HepG2 (cell line): ENCODE measurements at regions not wholly inside any gene's neighbourhood (a gene's known extent, or its start where the extent isn't known, plus 50 kb on each side); places are given as distances from the start of the nearest gene placed in this dataset.

Source experiments
- ARID3A ChIP-seq: IDR thresholded peaks from 2 replicates; pipeline ENCODE4 v1.6.1; 2012; ENCODE audit warnings: low read depth, low read length, improper control_type of control experiment
- EHMT2 ChIP-seq: fragments of 200-600 bp; sonication (generic); IDR thresholded peaks from 2 replicates; pipeline ENCODE4 v1.7.0; 2017; ENCODE audit warnings: antibody characterized with exemption, low read depth, low read length, borderline replicate concordance
- KAT8 ChIP-seq: IDR thresholded peaks from 2 replicates; pipeline ENCODE4 v1.6.1; 2016; ENCODE audit warnings: missing genetic modification reagents, missing compliant biosample characterization
- NR3C1 ChIP-seq: sonication (generic); formaldehyde crosslinking; IDR thresholded peaks from 2 replicates; pipeline ENCODE4 v1.4.0; 2020; ENCODE audit warnings: missing genetic modification reagents
- PHF21A ChIP-seq: sonication (generic); formaldehyde crosslinking; IDR thresholded peaks from 2 replicates; pipeline ENCODE4 v1.5.0; 2020; ENCODE audit warnings: mild to moderate bottlenecking, missing genetic modification reagents
- STAG1 ChIP-seq: sonication (generic); formaldehyde crosslinking; IDR thresholded peaks from 2 replicates; pipeline ENCODE4 v1.4.0; 2020; ENCODE audit warnings: missing genetic modification reagents
- ZBTB42 ChIP-seq: sonication (generic); formaldehyde crosslinking; IDR thresholded peaks from 2 replicates; pipeline ENCODE4 v1.5.0; 2020; ENCODE audit warnings: mild to moderate bottlenecking, missing genetic modification reagents
- ZNF30 ChIP-seq: sonication (generic); formaldehyde crosslinking; IDR thresholded peaks from 2 replicates; pipeline ENCODE4 v1.5.0; 2020; ENCODE audit warnings: mild to moderate bottlenecking, missing genetic modification reagents
- ZNF775 ChIP-seq: sonication (generic); formaldehyde crosslinking; IDR thresholded peaks from 2 replicates; pipeline ENCODE4 v1.4.0; 2020; ENCODE audit warnings: missing genetic modification reagents, mild to moderate bottlenecking, moderate library complexity, borderline replicate concordance
- TF ChIP-seq, protein P1 (sequence below): sonication (generic); formaldehyde crosslinking; IDR thresholded peaks from 2 replicates; pipeline ENCODE4 v1.9.0; 2022; ENCODE audit warnings: low read depth, missing genetic modification reagents
- TF ChIP-seq, protein P2 (sequence below): sonication (generic); formaldehyde crosslinking; IDR thresholded peaks from 2 replicates; pipeline ENCODE4 v1.5.1; 2020; ENCODE audit warnings: mild to moderate bottlenecking, missing genetic modification reagents, borderline replicate concordance
- TF ChIP-seq, protein P3 (sequence below), 2 experiments: sonication (generic) in 1 of 2; formaldehyde crosslinking in 1 of 2; IDR thresholded peaks; 2 replicates each; pipeline versions ENCODE4 v1.4.0 to v1.6.1; 2018 to 2020; ENCODE audit warnings: missing genetic modification reagents in 2 of 2, borderline replicate concordance in 1 of 2, low read depth in 1 of 2, mild to moderate bottlenecking in 1 of 2, missing biosample characterization in 1 of 2
- TF ChIP-seq, protein P4 (sequence below): sonication (generic); formaldehyde crosslinking; IDR thresholded peaks from 2 replicates; pipeline ENCODE4 v1.4.0; 2020; ENCODE audit warnings: missing genetic modification reagents
- TF ChIP-seq, protein P5 (sequence below): sonication (generic); formaldehyde crosslinking; IDR thresholded peaks from 2 replicates; pipeline ENCODE4 v1.8.0; 2022; ENCODE audit warnings: low read depth, missing genetic modification reagents

GRCh38 chr3:107235928-107236315 is 141.3 kb upstream of the CCDC54 start (continued):
- TF ChIP-seq ZNF30 (CRISPR knock-in tag) = no peak
- TF ChIP-seq, protein P1, sequence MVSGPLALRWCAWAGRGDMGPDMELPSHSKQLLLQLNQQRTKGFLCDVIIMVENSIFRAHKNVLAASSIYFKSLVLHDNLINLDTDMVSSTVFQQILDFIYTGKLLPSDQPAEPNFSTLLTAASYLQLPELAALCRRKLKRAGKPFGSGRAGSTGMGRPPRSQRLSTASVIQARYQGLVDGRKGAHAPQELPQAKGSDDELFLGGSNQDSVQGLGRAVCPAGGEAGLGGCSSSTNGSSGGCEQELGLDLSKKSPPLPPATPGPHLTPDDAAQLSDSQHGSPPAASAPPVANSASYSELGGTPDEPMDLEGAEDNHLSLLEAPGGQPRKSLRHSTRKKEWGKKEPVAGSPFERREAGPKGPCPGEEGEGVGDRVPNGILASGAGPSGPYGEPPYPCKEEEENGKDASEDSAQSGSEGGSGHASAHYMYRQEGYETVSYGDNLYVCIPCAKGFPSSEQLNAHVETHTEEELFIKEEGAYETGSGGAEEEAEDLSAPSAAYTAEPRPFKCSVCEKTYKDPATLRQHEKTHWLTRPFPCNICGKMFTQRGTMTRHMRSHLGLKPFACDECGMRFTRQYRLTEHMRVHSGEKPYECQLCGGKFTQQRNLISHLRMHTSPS = no peak
- no peak for TF ChIP-seq EHMT2
- TF ChIP-seq, protein P2, sequence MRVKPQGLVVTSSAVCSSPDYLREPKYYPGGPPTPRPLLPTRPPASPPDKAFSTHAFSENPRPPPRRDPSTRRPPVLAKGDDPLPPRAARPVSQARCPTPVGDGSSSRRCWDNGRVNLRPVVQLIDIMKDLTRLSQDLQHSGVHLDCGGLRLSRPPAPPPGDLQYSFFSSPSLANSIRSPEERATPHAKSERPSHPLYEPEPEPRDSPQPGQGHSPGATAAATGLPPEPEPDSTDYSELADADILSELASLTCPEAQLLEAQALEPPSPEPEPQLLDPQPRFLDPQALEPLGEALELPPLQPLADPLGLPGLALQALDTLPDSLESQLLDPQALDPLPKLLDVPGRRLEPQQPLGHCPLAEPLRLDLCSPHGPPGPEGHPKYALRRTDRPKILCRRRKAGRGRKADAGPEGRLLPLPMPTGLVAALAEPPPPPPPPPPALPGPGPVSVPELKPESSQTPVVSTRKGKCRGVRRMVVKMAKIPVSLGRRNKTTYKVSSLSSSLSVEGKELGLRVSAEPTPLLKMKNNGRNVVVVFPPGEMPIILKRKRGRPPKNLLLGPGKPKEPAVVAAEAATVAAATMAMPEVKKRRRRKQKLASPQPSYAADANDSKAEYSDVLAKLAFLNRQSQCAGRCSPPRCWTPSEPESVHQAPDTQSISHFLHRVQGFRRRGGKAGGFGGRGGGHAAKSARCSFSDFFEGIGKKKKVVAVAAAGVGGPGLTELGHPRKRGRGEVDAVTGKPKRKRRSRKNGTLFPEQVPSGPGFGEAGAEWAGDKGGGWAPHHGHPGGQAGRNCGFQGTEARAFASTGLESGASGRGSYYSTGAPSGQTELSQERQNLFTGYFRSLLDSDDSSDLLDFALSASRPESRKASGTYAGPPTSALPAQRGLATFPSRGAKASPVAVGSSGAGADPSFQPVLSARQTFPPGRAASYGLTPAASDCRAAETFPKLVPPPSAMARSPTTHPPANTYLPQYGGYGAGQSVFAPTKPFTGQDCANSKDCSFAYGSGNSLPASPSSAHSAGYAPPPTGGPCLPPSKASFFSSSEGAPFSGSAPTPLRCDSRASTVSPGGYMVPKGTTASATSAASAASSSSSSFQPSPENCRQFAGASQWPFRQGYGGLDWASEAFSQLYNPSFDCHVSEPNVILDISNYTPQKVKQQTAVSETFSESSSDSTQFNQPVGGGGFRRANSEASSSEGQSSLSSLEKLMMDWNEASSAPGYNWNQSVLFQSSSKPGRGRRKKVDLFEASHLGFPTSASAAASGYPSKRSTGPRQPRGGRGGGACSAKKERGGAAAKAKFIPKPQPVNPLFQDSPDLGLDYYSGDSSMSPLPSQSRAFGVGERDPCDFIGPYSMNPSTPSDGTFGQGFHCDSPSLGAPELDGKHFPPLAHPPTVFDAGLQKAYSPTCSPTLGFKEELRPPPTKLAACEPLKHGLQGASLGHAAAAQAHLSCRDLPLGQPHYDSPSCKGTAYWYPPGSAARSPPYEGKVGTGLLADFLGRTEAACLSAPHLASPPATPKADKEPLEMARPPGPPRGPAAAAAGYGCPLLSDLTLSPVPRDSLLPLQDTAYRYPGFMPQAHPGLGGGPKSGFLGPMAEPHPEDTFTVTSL (CRISPR knock-in tag) = no peak
- TF ChIP-seq, protein P3, sequence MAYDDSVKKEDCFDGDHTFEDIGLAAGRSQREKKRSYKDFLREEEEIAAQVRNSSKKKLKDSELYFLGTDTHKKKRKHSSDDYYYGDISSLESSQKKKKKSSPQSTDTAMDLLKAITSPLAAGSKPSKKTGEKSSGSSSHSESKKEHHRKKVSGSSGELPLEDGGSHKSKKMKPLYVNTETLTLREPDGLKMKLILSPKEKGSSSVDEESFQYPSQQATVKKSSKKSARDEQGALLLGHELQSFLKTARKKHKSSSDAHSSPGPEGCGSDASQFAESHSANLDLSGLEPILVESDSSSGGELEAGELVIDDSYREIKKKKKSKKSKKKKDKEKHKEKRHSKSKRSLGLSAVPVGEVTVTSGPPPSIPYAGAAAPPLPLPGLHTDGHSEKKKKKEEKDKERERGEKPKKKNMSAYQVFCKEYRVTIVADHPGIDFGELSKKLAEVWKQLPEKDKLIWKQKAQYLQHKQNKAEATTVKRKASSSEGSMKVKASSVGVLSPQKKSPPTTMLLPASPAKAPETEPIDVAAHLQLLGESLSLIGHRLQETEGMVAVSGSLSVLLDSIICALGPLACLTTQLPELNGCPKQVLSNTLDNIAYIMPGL (CRISPR knock-in tag; IDR thresholded peaks at IDR 0.05; ENCODE audit: borderline replicate concordance in 1 of 2, low read depth in 1 of 2) = peak; percentile 45 to 59; a peak in 2 of 4 replicates
- TF ChIP-seq, protein P4, sequence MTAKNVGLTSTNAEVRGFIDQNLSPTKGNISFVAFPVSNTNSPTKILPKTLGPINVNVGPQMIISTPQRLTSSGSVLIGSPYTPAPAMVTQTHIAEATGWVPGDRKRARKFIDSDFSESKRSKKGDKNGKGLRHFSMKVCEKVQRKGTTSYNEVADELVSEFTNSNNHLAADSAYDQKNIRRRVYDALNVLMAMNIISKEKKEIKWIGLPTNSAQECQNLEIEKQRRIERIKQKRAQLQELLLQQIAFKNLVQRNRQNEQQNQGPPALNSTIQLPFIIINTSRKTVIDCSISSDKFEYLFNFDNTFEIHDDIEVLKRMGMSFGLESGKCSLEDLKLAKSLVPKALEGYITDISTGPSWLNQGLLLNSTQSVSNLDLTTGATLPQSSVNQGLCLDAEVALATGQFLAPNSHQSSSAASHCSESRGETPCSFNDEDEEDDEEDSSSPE (CRISPR knock-in tag) = no peak
- TF ChIP-seq, protein P5, sequence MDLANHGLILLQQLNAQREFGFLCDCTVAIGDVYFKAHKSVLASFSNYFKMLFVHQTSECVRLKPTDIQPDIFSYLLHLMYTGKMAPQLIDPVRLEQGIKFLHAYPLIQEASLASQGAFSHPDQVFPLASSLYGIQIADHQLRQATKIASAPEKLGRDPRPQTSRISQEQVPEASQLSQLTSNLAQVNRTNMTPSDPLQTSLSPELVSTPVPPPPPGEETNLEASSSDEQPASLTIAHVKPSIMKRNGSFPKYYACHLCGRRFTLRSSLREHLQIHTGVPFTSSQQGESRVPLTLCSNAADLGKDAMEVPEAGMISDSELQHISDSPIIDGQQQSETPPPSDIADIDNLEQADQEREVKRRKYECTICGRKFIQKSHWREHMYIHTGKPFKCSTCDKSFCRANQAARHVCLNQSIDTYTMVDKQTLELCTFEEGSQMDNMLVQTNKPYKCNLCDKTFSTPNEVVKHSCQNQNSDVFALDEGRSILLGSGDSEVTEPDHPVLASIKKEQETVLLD = no peak
- TF ChIP-seq NR3C1 (CRISPR knock-in tag) = no peak
- TF ChIP-seq PHF21A (CRISPR knock-in tag) = no peak
- no peak for TF ChIP-seq ZNF775 (CRISPR knock-in tag)
- peak; percentile 88 for TF ChIP-seq STAG1 (CRISPR knock-in tag)
- no peak for TF ChIP-seq ZBTB42 (CRISPR knock-in tag)
- TF ChIP-seq KAT8 = 0 out of 2 replicates have a peak, but pooled peaks have one; percentile 16
- peak; percentile 67; the same call in 1 of the 2 replicates for TF ChIP-seq ARID3A
